ENCODE measurements at regions not wholly inside any gene's neighbourhood (a gene's known extent, or its start where the extent isn't known, plus 50 kb on each side); places are given as distances from the start of the nearest gene placed in this dataset.

DNA sequence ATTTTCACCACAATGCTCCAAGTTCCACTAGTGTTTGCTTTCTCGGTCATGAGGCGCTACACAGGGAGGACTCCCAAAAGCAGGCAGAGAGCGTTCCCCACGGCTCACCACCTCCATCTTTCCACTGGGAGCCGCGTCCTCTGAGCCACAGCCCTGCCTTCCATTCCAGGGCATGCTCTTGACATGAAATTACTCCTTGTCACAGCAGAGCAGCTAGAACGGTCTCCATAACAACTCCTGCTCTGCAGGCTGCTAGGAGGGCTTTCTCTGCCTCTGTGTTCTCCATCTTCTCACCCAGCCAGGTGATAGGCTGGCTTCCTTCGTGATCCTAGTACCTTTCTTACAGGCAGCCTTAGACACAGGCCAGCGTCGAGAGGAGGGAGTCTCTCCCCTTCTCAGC lies 171.8 kb upstream of the UBL3 start:
- DNase-seq (no peak), ATAC-seq (no peak)
- intact Hi-C loops (cut with DNase I): no loop called here

GRCh38 chr13:30021611-30022010 lies 171.2 kb upstream of the UBL3 start:
- DNase-seq: no peak
- intact Hi-C loops (cut with DNase I): no loop called here
- ATAC-seq: no peak

DNA sequence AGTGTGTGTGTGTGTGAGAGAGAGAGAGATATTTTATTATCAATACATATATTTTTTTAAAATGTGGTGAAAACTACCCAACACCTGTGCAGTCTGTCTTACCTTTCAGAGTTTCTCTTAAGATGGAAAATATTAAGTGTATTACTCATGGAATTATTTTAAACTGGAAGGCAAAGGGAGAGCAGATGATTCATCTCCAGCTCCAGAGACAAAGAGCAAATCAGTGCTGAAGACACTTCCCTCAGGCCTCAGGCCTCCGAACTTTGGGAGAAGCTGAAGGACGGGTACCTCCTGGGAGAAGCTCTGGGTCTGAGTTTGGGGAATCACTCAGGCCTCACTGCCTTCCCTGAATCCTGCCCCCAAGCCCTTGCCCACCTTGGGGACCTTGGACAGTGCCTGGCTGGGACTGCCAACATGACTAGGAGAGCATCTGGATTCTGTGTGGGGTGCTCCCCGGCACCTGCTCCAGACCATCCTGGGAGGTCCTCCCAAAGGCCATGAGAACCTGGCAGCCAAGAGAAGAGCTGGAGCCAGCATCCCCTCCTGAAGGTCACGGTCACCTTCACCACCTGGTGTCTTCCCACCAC lies 170.4 kb upstream of the UBL3 start:
- DNase-seq: no peak

DNA sequence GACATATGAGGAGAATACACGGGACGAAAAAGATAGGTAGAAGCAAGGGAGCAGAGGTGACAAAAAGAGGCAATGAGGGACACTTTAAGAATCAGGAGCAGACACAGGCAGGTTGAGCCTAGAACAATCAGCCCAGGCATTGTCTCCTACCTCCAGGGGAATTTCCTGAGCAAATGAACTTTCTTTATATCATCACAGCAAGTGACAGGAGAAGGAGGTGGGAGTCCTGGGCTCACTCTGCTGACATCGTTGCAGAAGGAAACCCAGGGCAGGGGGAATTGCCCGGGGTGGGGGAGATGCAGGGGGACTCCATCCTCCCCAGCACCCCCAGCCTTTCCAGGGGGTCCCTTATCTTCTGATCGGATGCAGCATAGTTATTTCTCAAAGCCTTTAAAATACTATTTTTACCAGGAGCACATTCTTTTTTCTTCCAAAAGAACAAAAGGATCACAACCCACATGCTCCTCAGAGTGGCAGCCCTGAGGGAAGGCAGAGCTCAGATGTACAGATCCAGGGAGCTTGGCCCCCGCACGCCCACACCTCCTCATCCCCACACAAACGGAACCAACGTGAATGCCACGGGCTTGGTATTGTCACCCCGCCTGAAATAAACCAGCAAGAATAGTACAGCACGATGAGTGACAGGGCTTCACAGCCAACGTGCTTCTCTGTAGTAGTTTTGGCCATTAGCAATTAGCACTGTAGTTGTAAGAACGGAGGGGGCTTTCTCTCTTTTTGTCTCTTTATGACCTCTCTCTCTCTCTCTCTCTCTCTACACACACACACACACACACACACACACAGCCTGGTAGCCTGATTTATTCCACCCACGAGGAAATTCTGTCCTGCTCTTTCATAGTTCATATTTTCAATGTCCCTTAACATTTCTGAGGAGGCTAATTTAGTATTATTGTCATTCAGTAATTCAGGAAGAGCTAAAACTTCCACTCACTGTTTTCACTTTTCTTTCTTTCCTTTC lies 169.5 kb upstream of the UBL3 start:
- ATAC-seq (peak; percentile 24 to 40), DNase-seq (no peak)
- intact Hi-C loops (cut with DNase I): no loop called here

More for the DNA sequence above, 170.4 kb upstream of the UBL3 start:
- intact Hi-C loops (cut with DNase I): no loop called here
- ATAC-seq: peak in 1 of 2 donors; percentile 52

DNA sequence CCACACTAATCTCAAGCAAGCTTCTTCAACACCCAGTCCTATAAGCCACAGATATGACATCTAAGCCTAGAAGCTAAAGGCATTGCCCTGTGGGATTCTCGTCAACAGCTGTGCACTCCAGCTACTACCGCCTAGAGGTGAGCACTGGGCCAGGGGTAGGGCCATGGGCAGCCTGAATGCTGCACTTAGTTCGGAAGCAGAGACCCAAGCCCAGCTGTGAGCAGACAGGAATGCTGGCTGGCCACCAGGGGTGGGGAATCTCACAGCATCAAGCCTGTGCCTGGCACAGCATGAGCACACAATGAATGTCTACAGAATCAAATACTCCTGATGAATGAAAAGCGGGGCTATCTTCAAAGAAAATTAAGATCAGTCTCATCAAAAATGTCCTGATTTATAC lies 167.5 kb upstream of the UBL3 start:
- intact Hi-C loops (cut with DNase I): no loop called here
- ATAC-seq (no peak), DNase-seq (no peak)

- no peak for DNase-seq
- peak; percentile 68 to 83 for ATAC-seq
- intact Hi-C loops (cut with DNase I): no loop called here
Observed at GRCh38 chr13:30016398-30016797, 166.0 kb upstream of the UBL3 start.

DNA sequence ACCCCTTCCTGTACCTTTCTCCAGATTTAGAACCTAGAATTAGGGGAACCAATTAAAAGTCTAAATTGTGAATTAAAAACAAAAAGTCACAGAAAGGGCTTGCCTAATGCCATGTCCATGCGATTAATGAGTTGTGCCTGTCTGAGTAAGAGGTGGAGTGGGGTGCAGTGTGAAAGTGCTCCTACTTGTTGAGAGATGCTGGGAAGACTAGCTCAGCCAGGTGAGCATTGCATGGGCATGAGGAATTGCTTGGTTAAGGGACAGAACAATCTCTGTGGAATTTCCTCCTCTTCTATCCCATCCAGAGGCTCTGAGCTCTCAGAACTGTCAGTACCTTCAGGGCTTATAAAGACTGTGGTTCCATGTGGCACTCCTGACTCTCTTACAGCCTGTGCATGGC lies 159.0 kb upstream of the UBL3 start:
- intact Hi-C loops (cut with DNase I): no loop called here
- DNase-seq (no peak), ATAC-seq (no peak)

- intact Hi-C loops (cut with DNase I): no loop called here
- ATAC-seq (no peak), DNase-seq (no peak)
Observed at GRCh38 chr13:30006246-30006645, 155.8 kb upstream of the UBL3 start.

- intact Hi-C loops (cut with DNase I): no loop called here
- ATAC-seq: no peak
Observed at GRCh38 chr13:30004204-30004603, 153.8 kb upstream of the UBL3 start.

GRCh38 chr13:30002577-30002976 lies 152.2 kb upstream of the UBL3 start:
- intact Hi-C loops (cut with DNase I): no loop called here
- ATAC-seq (no peak), DNase-seq (no peak)

More at GRCh38 chr13:30004204-30004603, 153.8 kb upstream of the UBL3 start:
- DNase-seq: no peak

DNA sequence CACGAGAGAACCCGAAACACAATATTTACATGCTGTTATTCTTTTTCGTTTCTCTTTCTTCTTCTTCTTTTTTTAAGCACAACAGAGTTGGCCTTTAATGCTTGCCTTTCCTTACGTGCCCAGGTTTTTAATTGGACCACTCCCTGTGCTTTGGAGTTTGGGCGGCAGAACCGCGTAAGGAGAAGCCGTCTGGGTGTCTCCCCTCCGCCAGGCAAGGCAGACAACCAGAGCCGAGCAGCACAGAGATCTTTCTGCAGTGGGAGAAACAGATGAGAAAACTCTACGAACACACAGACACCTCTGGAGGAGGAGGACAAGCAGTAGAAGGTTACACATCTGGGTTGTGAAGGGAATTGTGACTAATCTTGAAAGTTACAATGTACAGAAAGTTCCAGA lies 150.0 kb upstream of the UBL3 start:
- intact Hi-C loops (cut with DNase I): no loop called here
- no peak for ATAC-seq

GRCh38 chr13:29999492-30000369 lies 149.3 kb upstream of the UBL3 start:
- DNase-seq (no peak), ATAC-seq (no peak)
- intact Hi-C loops (cut with DNase I): no loop called here

More for the DNA sequence above, 150.0 kb upstream of the UBL3 start:
- DNase-seq: no peak

DNA sequence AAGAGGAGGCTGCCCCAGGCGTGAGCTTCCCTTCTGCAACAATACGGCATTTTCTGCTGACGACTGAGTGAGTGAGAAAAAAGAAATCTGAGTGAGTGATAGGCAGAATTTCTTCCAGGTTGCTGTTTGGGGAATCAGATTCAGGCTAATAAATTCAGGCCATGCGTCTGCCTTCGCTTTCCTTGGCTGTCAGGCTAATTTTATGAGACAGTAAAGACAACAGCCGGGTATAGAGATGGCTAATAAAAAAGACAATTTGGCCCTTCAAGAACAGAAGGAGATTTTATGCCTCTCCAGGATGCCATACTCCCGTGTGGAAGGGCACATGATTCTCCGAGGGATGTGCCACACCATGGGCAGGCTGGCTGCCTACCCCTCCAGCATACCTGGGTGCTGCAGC lies 145.9 kb upstream of the UBL3 start:
- ATAC-seq (no peak), DNase-seq (no peak)
- intact Hi-C loops (cut with DNase I): no loop called here

DNA sequence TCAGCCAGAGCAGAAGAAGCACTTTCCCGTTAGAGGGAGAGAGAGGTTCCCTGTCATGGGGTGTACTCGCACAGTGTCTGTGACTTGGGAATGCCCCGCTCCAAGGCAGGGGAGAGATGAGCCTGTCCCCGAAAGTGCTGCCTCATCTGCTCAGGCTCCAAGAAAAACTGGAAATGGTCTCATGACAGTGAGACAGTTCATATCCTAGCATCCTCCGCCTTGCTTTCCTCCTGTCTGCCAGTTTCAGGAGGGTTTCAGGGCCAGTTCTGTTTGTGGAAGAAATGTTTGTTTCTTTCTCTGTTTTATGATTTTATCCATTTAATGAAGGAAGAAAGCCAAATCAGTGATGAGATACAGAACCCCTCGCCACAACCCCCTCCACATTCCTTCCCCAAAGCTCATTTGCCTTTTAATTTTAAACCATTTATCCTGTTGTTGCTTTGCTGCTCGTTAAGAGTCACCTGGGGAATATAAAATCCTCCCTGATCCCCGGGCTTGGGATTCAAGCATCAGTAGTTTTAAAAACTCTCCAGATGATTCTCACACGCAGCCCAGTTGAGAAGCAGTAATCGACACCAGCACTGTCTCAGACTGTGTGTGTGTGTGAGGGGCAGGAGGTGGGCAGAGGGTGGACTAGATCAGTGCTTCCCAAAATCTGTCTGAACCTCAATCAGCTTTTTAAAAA lies 144.6 kb upstream of the UBL3 start:
- intact Hi-C loops (cut with DNase I): no loop called here
- ATAC-seq: no peak

GRCh38 chr13:29993716-29994488 lies 143.5 kb upstream of the UBL3 start:
- DNase-seq (no peak), ATAC-seq (no peak)
- intact Hi-C loops (cut with DNase I): no loop called here

More for the DNA sequence above, 144.6 kb upstream of the UBL3 start:
- no peak for DNase-seq

DNA sequence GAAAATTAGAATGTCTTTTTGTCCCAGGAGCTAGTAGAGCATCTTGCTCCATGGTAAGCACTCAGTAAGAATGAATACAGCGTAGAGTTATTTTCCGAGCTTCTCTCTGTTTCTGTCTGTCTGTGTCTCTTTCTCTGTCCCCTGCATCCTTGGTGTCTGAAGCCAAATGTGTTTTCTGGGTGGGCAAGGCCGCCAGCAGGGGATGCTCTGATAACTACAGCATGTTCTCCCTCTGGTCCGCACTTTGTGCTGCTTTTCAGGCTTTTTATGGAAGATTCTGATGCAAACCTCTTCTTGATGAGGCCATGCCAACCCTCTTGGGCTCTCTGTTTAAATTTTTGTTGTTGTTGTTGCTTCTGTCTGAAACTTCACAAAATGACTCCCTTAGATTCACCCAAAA lies 142.8 kb upstream of the UBL3 start:
- DNase-seq: no peak

DNA sequence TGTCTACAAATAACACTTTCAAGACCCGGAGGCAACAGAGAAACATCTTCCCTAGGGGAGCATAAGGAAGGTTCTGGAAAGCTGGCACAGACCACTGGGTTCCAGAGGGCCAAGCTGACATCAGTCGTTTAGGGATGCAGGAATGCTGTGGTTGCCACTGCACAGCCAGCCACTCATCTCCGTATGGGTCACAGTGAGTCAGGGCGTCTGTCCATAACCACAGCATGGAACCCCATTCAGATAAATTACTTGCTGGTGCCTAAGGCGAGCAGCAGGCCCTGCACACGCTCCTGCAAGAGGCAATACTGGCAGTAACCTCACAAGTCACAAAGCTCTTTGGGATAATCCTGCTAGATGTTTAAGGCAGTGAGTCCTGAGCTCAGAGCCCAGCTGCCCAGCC lies 140.9 kb upstream of the UBL3 start:
- intact Hi-C loops (cut with DNase I): no loop called here
- no peak for DNase-seq
- no peak for ATAC-seq

More for the DNA sequence above, 142.8 kb upstream of the UBL3 start:
- ATAC-seq: no peak
- intact Hi-C loops (cut with DNase I): no loop called here

DNA sequence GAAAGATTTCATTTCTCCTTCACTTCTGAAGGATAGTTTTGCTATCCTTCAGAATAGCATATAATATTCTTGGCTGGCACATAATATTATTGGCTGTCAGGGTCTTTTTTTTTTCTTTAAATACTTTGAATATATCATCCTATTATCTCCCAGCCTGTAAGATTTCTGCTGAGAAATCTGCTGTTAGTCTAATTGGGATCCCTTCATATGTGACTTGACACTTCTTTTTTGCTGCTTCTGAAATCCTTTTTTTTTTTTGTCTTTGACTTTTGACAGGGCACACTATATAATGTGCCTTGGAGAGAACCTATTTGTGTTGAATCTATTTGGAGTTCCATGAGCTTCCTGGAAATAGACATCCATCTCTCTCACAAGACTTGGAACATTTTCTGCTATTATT lies 136.9 kb upstream of the UBL3 start:
- intact Hi-C loops (cut with DNase I): no loop called here
- DNase-seq: no peak
- ATAC-seq: no peak

All from left cardiac atrium (tissue), 4 donors.